HG03066 (cell line): ENCODE measurements at regions not wholly inside any gene's neighbourhood (a gene's known extent, or its start where the extent isn't known, plus 50 kb on each side); places are given as distances from the start of the nearest gene placed in this dataset.

Source experiments
- ATAC-seq: cut with Tn5 transposase; IDR thresholded peaks from one replicate; pipeline ENCODE4 v1.9.1; 2021; ENCODE audit warnings: low read depth; ENCODE audit not compliant: unreplicated experiment

- ATAC-seq = no peak
Observed at GRCh38 chr12:114981036-114981435, 297.1 kb upstream of the TBX3 start.

DNA sequence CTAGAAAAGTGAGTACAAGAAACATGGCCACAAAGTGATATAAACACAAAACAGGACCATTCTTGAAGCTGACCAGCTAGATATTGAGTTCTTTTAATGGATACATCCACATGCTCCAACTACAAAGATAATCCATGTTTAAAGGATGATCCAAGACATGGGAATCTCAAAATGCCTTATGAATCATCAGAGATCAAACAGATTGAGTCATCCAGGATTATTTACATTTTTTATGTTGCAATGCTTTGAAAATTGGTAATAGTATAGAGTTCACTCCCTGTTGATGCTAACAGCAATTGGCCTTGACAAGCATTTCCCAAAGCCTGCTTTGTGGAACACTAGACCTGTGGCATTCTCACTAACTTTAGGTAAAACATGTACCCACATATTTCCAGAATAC is 293.0 kb upstream of the TBX3 start:
- no peak for ATAC-seq

GRCh38 chr12:114976372-114976771 is 292.4 kb upstream of the TBX3 start:
- no peak for ATAC-seq

DNA sequence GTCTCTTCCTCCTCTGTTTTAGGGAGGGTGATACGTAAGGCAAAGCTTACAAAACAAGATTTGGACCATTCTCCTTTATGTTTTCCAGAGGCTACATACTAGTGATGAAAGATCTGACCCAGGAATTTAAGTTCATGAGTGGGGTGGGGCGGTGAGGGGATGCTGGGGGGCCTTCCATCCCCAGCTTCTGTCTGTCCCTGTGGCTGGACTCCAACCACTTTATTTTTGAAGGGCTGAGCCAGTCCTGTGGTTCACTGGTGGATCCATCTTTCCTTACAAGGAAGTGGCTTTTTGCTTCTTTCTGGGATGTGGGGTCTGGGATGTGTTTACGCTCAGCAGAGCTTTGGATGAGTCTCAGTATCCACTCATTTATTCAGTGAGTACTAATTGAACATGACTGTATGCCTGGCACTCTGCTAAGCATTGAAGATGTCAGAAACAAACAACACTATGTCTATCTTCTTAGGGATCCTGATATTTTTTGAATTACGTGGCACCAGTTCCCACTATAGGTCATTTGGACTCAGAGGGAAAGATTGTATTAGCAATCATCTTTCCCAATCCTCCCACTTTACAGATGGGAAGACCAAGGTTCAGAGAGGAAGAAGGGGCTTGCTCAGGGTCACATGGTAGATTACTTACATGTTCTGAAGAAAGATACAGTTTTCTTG is 291.8 kb upstream of the TBX3 start:
- ATAC-seq = no peak

DNA sequence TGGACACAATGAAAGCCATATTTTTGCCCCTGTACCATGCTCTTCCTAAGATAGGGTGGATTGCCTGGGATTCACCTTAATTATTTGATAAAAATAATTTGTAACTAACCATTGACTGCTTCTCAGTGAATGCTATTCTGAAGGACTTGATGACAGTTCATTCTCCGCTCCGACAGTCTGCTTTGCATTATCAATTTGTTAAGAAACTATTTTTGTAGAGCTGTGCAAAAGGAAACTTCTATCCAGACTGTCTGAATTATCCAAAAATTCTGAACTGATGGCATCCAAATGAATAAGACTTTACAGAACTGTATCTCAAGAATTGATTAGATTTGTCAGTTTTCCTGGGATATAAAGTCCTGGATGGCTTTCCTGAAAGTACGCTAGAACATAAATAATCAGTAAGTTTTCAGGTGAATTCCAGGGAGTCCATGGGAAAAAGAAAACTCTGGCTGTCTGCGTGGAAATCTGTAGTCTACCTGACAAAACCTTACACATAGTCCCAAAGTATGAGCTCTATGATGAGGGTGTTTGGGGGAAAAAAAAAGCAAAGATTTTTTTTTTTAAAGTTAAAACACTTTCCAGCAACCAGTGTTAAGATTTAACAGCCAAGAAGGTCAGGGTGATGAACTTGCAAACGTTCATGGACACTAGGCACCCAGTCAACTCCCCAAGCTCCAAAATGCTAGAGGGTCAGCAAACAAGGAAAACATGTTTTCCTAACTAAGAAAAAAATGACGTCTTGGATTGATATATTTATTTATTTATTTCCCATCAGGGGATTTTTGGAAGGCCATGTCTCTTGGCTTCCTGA is 291.1 kb upstream of the TBX3 start:
- no peak for ATAC-seq

GRCh38 chr12:114974333-114974732 is 290.4 kb upstream of the TBX3 start:
- ATAC-seq = no peak

- no peak for ATAC-seq
Observed at GRCh38 chr12:114968727-114969126, 284.8 kb upstream of the TBX3 start.

DNA sequence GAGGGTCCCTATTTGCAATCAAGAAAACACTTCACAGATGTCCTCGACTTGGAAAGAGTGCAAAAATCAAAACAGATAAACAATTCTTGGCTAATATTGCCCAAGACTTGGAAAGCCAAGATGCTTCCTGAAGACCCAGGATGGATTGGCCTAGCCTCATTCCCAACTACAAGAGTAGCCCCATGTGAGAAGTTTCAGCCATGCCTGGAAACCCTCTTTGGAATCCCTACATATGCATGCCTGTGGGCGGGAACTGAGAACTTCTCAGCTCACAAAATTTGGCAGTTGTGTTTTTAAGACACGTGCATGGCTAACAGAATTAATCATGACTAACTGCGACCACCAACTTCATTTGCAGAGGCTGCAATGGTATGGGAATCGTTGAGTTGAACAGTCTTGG is 283.2 kb upstream of the TBX3 start:
- no peak for ATAC-seq

DNA sequence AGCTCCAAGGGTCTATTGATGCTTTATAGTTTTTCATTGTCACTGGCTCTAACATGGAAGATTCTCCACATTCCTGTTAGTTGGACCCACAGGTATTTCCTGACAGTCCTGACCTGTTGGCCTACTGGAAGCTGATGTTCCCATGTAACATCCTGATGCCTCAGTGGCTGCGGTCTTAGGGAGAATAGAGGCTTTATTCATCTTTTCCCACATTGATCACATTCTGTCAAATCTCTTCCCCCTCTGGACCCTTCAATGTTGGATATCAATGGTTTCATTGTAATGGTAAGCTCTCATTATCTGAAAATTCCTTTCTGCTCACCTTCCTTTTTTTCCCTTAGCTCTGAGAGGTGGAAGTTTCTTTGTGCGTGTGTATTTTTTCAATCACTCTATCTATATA is 280.9 kb upstream of the TBX3 start:
- no peak for ATAC-seq

GRCh38 chr12:114963846-114964245 is 279.9 kb upstream of the TBX3 start:
- ATAC-seq = no peak

DNA sequence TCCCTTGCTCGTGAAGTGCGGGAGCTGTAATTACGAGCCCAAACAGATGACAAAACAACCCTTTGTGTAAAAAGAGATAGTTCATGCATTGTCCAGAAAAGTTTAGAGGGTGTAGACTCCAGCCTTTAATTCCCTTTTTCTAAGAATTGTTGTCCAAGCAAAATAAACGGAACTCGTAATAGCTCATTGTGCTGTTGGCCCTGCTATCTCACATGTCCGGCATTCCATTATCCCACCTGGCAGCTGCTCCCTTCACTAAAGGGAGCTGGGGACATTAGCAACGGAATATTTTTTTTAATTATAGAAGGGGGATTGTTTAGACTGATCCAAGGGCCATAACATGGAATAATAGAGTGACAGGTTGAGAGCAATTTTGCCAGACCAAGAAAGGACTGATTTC is 277.5 kb upstream of the TBX3 start:
- ATAC-seq = no peak

GRCh38 chr12:114958538-114958937 is 274.6 kb upstream of the TBX3 start:
- ATAC-seq = no peak

DNA sequence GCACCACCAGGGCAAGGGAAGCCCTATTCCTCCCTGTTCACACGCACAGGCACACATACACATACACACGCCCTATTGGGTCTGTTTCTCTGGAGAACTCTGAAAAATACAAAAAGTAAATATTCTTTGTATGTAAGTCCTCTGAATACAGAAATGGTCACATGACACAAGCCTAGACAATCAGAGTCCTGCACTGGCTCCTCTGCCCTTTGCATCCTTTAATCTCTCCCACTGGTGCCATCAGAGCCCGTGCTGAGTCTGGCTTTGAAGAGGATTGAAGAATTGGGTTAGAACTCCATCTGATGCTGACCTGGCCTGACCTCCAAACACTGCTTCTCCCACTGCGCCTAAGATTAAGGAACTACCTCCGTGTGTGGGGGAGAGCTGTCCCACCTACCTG is 273.2 kb upstream of the TBX3 start:
- ATAC-seq = no peak

DNA sequence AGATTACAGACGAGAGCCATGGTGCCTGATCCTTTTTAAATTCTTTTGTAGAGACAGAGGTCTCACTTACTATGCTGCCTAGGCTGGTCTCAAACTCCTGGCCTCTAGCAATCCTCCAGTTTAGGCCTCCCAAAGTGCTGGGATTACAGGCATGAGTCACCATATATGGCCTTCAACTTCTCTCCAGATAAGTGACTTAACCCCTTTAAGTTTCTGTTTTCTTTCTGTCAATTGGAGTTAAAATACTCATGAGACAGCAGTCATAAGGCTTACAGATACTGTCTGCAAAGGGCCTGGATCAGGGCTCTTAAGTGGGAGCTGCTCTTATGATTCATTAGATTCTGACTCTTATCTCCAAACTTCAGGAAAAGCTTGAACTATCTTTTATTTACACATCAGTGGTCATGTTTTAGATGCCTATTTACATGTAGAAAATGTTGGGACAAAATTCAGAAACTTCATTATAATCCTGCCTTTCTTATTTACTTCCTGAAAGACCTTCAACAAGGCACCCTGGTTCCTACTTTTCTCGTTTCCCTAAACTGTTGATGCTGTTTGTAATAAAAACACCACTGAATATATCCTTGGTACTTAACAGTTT is 271.5 kb upstream of the TBX3 start:
- ATAC-seq = no peak

DNA sequence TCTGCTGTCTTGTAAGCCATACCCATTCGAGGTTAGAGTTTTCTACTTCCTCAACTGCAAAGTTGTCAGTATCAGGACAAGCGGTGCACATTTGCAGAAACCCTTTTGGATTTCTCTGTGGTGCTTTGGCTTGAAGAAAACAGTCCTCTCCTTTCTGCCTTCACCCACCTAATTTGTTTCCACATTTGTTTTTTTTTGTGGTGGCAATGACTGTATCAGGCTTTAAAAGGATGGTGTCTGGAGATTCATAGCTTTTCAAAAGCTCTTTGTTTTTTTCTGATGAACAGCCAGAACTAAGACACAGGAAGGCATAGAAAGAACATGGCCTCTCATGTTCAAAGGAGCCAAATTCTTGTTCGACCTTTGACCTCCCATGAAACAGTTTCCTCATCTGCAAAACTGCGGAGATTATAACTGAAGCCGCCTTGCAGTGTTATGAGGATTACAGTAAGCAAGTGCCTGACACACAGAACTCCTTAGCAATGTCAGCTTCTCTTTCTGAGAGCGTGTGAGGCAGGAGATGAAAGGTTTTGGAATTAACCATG is 270.6 kb upstream of the TBX3 start:
- no peak for ATAC-seq

DNA sequence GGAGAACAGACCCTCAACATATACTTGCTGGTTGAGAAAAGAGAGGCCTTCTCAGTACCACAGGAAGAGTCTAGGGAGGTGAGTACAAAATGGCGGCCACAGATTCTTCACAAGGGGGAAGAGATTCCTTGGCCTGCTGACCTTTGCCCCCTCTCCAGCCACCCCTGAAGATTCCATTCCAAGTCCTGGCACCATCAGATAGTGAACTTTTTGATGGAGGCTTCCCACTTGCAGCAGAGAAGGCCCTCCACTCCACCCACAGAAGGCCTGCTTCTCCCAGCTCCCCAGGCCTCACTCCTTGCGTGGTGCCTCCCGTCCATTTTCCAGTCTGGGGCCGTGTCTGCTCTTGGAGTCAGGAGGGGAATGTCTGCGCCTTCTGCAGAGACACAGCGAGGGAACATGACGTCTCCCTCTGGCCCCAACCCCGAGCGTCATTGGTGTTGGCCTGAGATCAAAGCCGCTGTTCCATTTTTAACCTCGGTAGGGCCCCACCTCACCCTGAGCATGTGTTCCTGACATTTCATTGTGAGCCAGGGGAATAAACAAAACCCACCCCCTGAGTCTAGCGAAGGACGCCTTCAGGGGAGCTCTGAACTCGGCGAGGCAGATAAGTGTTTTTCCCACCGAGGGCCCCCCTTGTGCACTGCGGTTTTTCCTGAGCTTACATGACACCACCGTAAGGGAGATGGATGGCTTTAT is 268.7 kb upstream of the TBX3 start:
- ATAC-seq = no peak

GRCh38 chr12:114949058-114949820 is 265.3 kb upstream of the TBX3 start:
- no peak for ATAC-seq

GRCh38 chr12:114945351-114945750 is 261.4 kb upstream of the TBX3 start:
- no peak for ATAC-seq

- no peak for ATAC-seq
Observed at GRCh38 chr12:114944736-114945135, 260.8 kb upstream of the TBX3 start.

GRCh38 chr12:114943601-114944000 is 259.6 kb upstream of the TBX3 start:
- no peak for ATAC-seq
